Upper lobe of left lung (tissue), 4 donors: ENCODE measurements at regions not wholly inside any gene's neighbourhood (a gene's known extent, or its start where the extent isn't known, plus 50 kb on each side); places are given as distances from the start of the nearest gene placed in this dataset.

Source experiments
- CTCF ChIP-seq, 6 experiments: fragments of 450-650 bp in 4 of 6; fragments of 200-600 bp in 2 of 6; sonication (generic) in 2 of 6; IDR thresholded peaks; one replicate each; pipeline ENCODE4 v1.5.1; 2016 to 2019; ENCODE audit warnings: antibody characterized with exemption in 6 of 6
- POLR2A ChIP-seq, 4 donors: fragments of 450-650 bp; IDR thresholded peaks; one replicate each; pipeline ENCODE4 v1.5.1; 2016 to 2017; ENCODE audit warnings: antibody characterized with exemption in 4 of 4, mild to moderate bottlenecking in 2 of 4
- POLR2AphosphoS5 ChIP-seq, 2 donors: sonication (generic); formaldehyde crosslinking; IDR thresholded peaks; one replicate each; pipeline ENCODE4 v1.5.1; 2017; ENCODE audit warnings: antibody characterized with exemption in 2 of 2

GRCh38 chr16:80274576-80275191 is 266.1 kb upstream of the DYNLRB2 start:
- TF ChIP-seq CTCF (IDR thresholded peaks at IDR 0.05) (no peak), POLR2AphosphoS5 (IDR thresholded peaks at IDR 0.05) (no peak), POLR2A (IDR thresholded peaks at IDR 0.05) (no peak)
